ENCODE measurements at regions not wholly inside any gene's neighbourhood (a gene's known extent, or its start where the extent isn't known, plus 50 kb on each side); places are given as distances from the start of the nearest gene placed in this dataset.

- Histone ChIP-seq H3K36me3 (ENCODE audit: control insufficient read depth in 4 of 4, insufficient read depth in 3 of 4, low read depth in 1 of 4, low read length in 3 of 4) (no peaks in the 10 kb centered on the region), H3K4me3 (ENCODE audit: low read depth in 1 of 3, low read length in 3 of 3) (no peak overlapping the region), H3K4me1 (ENCODE audit: control insufficient read depth in 4 of 4, insufficient read depth in 4 of 4, low read length in 3 of 4) (no peaks in the 10 kb centered on the region), H3K9ac (ENCODE audit: low read depth in 1 of 2, low read length in 2 of 2) (no peak overlapping the region), H3K27ac (ENCODE audit: low read depth in 1 of 2, low read length in 2 of 2) (no peak overlapping the region), H3K9me3 (ENCODE audit: control insufficient read depth in 4 of 4, low read length in 3 of 4) (no peaks in the 10 kb centered on the region), H3K27me3 (ENCODE audit: control insufficient read depth in 4 of 4, insufficient read depth in 4 of 4, low read length in 3 of 4) (no peaks in the 10 kb centered on the region)
- DNase-seq (ENCODE audit: low spot score): no peak
- TF ChIP-seq YY1 (IDR thresholded peaks at IDR 0.05): no peak
- no peak for TF ChIP-seq RAD21 (IDR thresholded peaks at IDR 0.05)
- TF ChIP-seq FOXA2 (IDR thresholded peaks at IDR 0.05): no peak
- TF ChIP-seq FOXA1 (IDR thresholded peaks at IDR 0.05): no peak
- TF ChIP-seq TAF1 (conservative IDR thresholded peaks at IDR 0.05): no peak
- WGBS: 80% methylated on average over 4 of the region's 4 CpGs
Observed at GRCh38 chr11:32305460-32305859, 129.9 kb downstream of the WT1 start.

- Histone ChIP-seq H3K9me3 (ENCODE audit: control insufficient read depth in 4 of 4, low read length in 3 of 4) (no peaks in the 10 kb centered on the region), H3K4me1 (ENCODE audit: control insufficient read depth in 4 of 4, insufficient read depth in 4 of 4, low read length in 3 of 4) (no peaks in the 10 kb centered on the region), H3K27ac (ENCODE audit: low read depth in 1 of 2, low read length in 2 of 2) (no peak overlapping the region), H3K9ac (ENCODE audit: low read depth in 1 of 2, low read length in 2 of 2) (no peak overlapping the region), H3K27me3 (ENCODE audit: control insufficient read depth in 4 of 4, insufficient read depth in 4 of 4, low read length in 3 of 4) (no peaks in the 10 kb centered on the region), H3K4me3 (ENCODE audit: low read depth in 1 of 3, low read length in 3 of 3) (no peak overlapping the region), H3K36me3 (ENCODE audit: control insufficient read depth in 4 of 4, insufficient read depth in 3 of 4, low read depth in 1 of 4, low read length in 3 of 4) (no peaks in the 10 kb centered on the region)
- no peak for DNase-seq (ENCODE audit: low spot score)
- 76% methylated on average over 3 of the region's 3 CpGs for WGBS
- TF ChIP-seq MAX (IDR thresholded peaks at IDR 0.05) (no peak), JUND (IDR thresholded peaks at IDR 0.05) (no peak), EGR1 (IDR thresholded peaks at IDR 0.05; ENCODE audit: low read depth in 2 of 2) (no peak), ATF3 (IDR thresholded peaks at IDR 0.05) (no peak), ZBTB33 (IDR thresholded peaks at IDR 0.05) (no peak), TAF1 (conservative IDR thresholded peaks at IDR 0.05) (no peak), NR2F2 (IDR thresholded peaks at IDR 0.05) (no peak)
Observed at GRCh38 chr11:32307471-32307870, 127.9 kb downstream of the WT1 start.

- DNase-seq (ENCODE audit: low spot score): no peak
- Histone ChIP-seq H3K27ac (ENCODE audit: low read depth in 1 of 2, low read length in 2 of 2) (no peak overlapping the region), H3K9ac (ENCODE audit: low read depth in 1 of 2, low read length in 2 of 2) (no peak overlapping the region), H3K4me1 (ENCODE audit: control insufficient read depth in 4 of 4, insufficient read depth in 4 of 4, low read length in 3 of 4) (peaks cover 0 to 2% (median 0%) of the 10 kb centered on the region in 4 donors), H3K27me3 (ENCODE audit: control insufficient read depth in 4 of 4, insufficient read depth in 4 of 4, low read length in 3 of 4) (no peaks in the 10 kb centered on the region), H3K4me3 (ENCODE audit: low read depth in 1 of 3, low read length in 3 of 3) (no peak overlapping the region), H3K9me3 (ENCODE audit: control insufficient read depth in 4 of 4, low read length in 3 of 4) (no peaks in the 10 kb centered on the region), H3K36me3 (ENCODE audit: control insufficient read depth in 4 of 4, insufficient read depth in 3 of 4, low read depth in 1 of 4, low read length in 3 of 4) (no peaks in the 10 kb centered on the region)
- TF ChIP-seq ATF3 (IDR thresholded peaks at IDR 0.05): no peak
- no peak for TF ChIP-seq GABPA (IDR thresholded peaks at IDR 0.05 in 1 of 2, conservative IDR thresholded peaks at IDR 0.05 in 1 of 2)
- TF ChIP-seq EGR1 (IDR thresholded peaks at IDR 0.05; ENCODE audit: low read depth in 2 of 2): no peak
- no peak for TF ChIP-seq CTCF (IDR thresholded peaks at IDR 0.05; ENCODE audit: low read depth, low read length, missing input control)
- WGBS: 84% methylated on average over 6 of the region's 6 CpGs
Observed at GRCh38 chr11:32307913-32308312, 127.4 kb downstream of the WT1 start.

Measured in liver (tissue), 8 donors.